KOPT-K1 (cell line): ENCODE measurements at regions not wholly inside any gene's neighbourhood (a gene's known extent, or its start where the extent isn't known, plus 50 kb on each side); places are given as distances from the start of the nearest gene placed in this dataset.

Experiments used
- H3K27ac ChIP-seq: fragments of 200-600 bp; sonication (generic); 2 replicates; pipeline ENCODE4 v1.5.1; 2016; ENCODE audit warnings: antibody characterized with exemption, mild to moderate bottlenecking, low read depth, low read length; ENCODE audit not compliant: poor library complexity, severe bottlenecking
- H3K36me3 ChIP-seq: fragments of 200-600 bp; sonication (generic); 2 replicates; pipeline ENCODE4 v1.5.1; 2017; ENCODE audit warnings: antibody characterized with exemption, mild to moderate bottlenecking, low read length, moderate library complexity; ENCODE audit not compliant: insufficient read depth
- H3K9me3 ChIP-seq: fragments of 200-600 bp; sonication (generic); 2 replicates; pipeline ENCODE4 v1.5.1; 2017; ENCODE audit warnings: antibody characterized with exemption, low read length, mild to moderate bottlenecking; ENCODE audit not compliant: insufficient read depth, poor library complexity, severe bottlenecking

DNA sequence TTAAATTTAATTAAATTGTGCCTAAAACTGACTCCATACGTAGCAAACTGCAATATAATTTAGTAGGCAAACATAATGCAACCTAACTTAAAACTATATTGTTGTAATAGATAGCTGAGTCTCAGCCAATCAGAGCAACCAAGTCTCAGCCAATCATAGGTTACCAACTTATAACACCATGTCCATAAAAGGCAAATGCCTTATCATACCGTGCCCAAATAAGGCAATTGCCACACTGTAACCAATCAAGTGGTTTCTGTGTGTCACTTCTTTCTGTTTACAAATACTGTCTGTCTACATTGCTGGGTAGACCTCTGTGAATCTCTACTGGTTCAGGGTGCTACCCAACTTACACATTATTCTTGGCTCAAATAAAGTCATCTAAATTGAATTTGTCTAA, 728.4 kb upstream of the EPHA6 start:
- H3K36me3 ChIP-seq, result no peaks in the 10 kb centered on the region

DNA sequence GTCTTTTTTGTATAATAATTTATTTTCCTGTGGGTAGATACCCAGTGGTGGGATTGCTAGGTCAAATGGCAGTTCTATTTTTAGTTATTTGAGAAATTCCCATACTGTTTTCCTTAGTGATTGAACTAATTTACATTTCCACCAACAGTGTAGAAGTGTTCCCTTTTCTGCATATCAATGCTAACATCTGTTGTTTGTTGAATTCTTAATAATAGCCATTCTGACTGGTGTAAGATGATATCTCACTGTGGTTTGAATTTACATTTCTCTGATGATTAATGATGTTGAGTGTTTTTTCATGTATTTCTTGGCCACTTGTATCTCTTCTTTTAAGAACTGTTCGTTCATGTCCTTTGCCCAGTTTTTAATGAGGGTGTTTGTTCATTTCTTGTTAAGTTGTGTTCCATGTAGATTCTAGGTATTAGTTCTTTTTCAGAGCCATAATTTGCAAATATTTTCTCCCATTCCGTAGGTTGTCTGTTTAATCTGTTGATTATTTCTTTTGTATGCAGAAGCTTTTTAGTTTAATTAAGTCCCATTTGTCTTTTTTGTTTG, 713.3 kb upstream of the EPHA6 start:
- H3K27ac ChIP-seq, result no peak overlapping the region

More for the DNA sequence above, 728.4 kb upstream of the EPHA6 start:
- Histone ChIP-seq H3K9me3 (no peaks in the 10 kb centered on the region), H3K27ac (no peak overlapping the region)

DNA sequence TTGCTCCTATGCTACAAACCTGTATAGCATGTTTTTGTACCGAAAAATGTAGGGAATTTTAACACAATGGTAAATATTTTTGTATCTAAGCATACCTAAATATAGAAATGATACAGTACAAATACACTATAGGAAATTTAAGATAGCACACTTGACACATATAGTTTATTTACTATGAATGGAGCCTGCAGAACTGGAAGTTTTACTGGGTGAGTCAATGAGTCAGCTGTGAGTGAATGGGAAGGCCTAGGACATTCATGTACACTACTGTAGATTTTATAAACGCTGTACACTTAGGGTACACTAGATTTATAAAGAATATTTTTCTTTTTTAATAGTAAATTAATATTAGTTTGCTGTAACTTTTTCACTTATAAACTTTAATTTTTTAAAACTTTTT, 707.7 kb upstream of the EPHA6 start:
- Histone ChIP-seq H3K27ac (no peak overlapping the region), H3K36me3 (no peaks in the 10 kb centered on the region), H3K9me3 (no peaks in the 10 kb centered on the region)

More for the DNA sequence above, 713.3 kb upstream of the EPHA6 start:
- no peaks in the 10 kb centered on the region for H3K36me3 ChIP-seq
- no peaks in the 10 kb centered on the region for H3K9me3 ChIP-seq
